Endothelial cell (in vitro differentiated cells): ENCODE measurements at regions not wholly inside any gene's neighbourhood (a gene's known extent, or its start where the extent isn't known, plus 50 kb on each side); places are given as distances from the start of the nearest gene placed in this dataset.

Source experiments
- DNase-seq: peaks from one replicate; pipeline ENCODE4 v3.0.0; 2021; ENCODE audit warnings: low spot score
- H3K27ac Mint-ChIP-seq: one replicate; pipeline ENCODE4 v1.8.0; 2021; ENCODE audit warnings: mixed read lengths, inconsistent platforms; ENCODE audit not compliant: unreplicated experiment
- H3K27me3 Mint-ChIP-seq: one replicate; pipeline ENCODE4 v1.8.0; 2021; ENCODE audit warnings: mild to moderate bottlenecking, moderate library complexity, mixed read lengths, inconsistent platforms; ENCODE audit not compliant: unreplicated experiment
- H3K36me3 Mint-ChIP-seq: one replicate; pipeline ENCODE4 v1.8.0; 2021; ENCODE audit warnings: mild to moderate bottlenecking, low read depth, mixed read lengths, inconsistent platforms; ENCODE audit not compliant: unreplicated experiment
- H3K4me1 Mint-ChIP-seq: one replicate; pipeline ENCODE4 v1.8.0; 2021; ENCODE audit warnings: mild to moderate bottlenecking, mixed read lengths, inconsistent platforms; ENCODE audit not compliant: unreplicated experiment
- H3K4me3 Mint-ChIP-seq: one replicate; pipeline ENCODE4 v1.8.0; 2021; ENCODE audit warnings: mild to moderate bottlenecking, mixed read lengths, inconsistent platforms; ENCODE audit not compliant: unreplicated experiment
- H3K9me3 Mint-ChIP-seq: one replicate; pipeline ENCODE4 v1.8.0; 2021; ENCODE audit warnings: mixed read lengths, inconsistent platforms; ENCODE audit not compliant: unreplicated experiment
- TF ChIP-seq, protein P1 (sequence below): fragments of 200-600 bp; sonication (generic); IDR thresholded peaks from one replicate; pipeline ENCODE4 v1.5.0; 2021; ENCODE audit warnings: antibody characterized with exemption; ENCODE audit not compliant: unreplicated experiment

DNA sequence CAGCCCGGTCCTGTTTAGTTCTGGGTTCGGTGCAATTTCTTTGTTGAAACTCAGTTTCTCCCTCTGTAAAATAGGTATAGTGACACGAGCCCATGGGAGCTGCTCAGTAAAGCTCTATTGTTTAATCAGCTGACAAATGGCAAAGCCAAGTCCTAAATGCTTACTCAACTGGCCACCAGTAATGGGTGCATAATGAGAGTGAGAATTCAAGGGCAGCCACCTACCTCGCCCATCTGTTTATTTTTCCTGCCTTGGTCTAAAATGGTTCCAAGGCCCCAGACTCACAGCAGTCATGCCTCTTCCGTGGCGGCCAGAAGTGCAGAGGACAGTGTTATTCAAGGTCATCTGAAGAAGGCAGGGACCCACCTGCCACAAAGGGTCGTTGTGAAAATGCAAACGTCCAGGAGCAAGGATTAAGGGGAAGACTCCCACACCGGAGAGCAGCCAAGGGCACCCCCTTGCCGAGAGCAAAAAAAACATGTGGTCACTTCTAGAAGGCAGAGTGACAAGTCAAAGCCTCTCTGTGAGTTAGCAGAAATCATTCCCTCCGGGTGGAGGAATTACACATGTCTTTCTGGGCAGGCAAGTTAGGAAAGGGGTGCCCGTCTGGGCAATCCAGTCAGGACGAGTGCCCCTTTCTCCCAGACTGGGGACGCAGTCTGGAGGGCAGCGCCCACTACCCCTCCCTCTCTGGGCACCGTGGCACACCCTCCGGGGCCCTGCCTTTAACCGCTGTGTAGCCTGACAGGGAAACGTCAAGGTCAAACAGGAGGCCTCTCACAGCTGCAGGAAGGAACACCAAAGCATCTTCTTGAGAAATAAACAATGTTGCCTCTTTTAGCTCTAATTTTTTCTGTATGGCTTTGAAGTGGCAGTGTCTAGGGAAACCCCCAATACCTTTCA, 186.2 kb downstream of the FOXO1 start:
- TF ChIP-seq, protein P1, sequence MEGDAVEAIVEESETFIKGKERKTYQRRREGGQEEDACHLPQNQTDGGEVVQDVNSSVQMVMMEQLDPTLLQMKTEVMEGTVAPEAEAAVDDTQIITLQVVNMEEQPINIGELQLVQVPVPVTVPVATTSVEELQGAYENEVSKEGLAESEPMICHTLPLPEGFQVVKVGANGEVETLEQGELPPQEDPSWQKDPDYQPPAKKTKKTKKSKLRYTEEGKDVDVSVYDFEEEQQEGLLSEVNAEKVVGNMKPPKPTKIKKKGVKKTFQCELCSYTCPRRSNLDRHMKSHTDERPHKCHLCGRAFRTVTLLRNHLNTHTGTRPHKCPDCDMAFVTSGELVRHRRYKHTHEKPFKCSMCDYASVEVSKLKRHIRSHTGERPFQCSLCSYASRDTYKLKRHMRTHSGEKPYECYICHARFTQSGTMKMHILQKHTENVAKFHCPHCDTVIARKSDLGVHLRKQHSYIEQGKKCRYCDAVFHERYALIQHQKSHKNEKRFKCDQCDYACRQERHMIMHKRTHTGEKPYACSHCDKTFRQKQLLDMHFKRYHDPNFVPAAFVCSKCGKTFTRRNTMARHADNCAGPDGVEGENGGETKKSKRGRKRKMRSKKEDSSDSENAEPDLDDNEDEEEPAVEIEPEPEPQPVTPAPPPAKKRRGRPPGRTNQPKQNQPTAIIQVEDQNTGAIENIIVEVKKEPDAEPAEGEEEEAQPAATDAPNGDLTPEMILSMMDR, result no peak
- H3K4me1 Mint-ChIP-seq, result peaks cover 70% of the 10 kb centered on the region
- peak overlapping the region; percentile 21 for H3K4me3 Mint-ChIP-seq
- H3K27me3 Mint-ChIP-seq, result peaks cover 22% of the 10 kb centered on the region
- no peak for DNase-seq
- no peaks in the 10 kb centered on the region for H3K9me3 Mint-ChIP-seq
- H3K36me3 Mint-ChIP-seq, result no peaks in the 10 kb centered on the region
- H3K27ac Mint-ChIP-seq, result peak overlapping the region; percentile 61

DNA sequence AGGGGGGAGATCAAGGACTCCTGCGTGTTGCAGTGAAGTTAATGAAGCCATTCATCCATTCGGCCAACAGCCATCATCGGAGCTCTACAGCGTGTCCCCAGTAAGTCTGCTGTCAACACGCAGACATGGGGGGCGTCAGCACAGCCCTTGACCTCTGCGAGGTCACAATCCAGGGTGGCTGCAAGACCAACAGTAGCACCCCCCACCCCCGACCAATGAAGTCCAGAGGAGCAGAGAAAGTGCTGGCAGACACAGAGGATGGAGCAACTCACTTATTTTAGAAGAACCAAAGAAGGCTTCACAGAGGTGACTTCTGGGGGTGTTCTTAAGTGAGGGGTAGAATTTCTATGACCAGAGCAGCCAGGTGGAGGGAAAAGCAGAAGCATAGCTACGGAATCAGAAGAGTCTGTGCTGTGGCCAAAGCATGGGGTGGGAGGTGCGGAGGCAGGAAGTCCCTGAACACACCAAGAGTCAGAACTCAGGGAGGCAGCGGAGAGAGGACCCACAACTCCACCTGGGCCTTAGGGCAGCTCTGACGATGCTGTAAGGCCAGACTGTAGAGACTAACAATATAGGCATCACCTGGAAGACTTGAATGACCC, 185.4 kb downstream of the FOXO1 start:
- TF ChIP-seq, protein P1, result no peak
- Mint-ChIP-seq H3K4me1 (peaks cover 63% of the 10 kb centered on the region), H3K9me3 (no peaks in the 10 kb centered on the region), H3K4me3 (peak overlapping the region; percentile 21), H3K27ac (peak overlapping the region; percentile 80), H3K27me3 (peaks cover 22% of the 10 kb centered on the region), H3K36me3 (no peaks in the 10 kb centered on the region)
- no peak for DNase-seq

DNA sequence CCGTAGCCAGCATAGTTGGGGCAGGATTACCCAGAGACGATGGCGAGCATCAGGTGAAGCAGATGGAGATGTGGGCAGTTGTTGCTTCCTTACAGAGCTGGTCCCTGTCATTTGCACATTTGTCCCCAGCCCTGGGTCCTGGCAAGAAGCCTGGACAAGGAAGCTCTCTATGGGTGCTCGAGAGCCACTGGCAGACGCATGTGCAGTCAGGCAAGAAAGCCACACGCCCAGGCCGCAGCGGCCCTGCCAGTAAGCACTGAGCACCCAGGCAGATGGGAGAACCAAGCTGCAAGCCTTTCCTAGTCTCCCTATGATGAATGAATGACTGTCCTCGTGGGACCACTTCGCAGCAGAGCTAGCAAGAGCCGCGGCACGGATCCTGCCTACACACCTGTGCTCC, 182.8 kb downstream of the FOXO1 start:
- H3K4me3 Mint-ChIP-seq, result no peak overlapping the region
- H3K4me1 Mint-ChIP-seq, result peaks cover 46% of the 10 kb centered on the region
- H3K27ac Mint-ChIP-seq, result no peak overlapping the region
- H3K27me3 Mint-ChIP-seq, result peaks cover 18% of the 10 kb centered on the region
- no peak for DNase-seq
- H3K9me3 Mint-ChIP-seq, result no peaks in the 10 kb centered on the region
- H3K36me3 Mint-ChIP-seq, result no peaks in the 10 kb centered on the region
- TF ChIP-seq, protein P1, result no peak

DNA sequence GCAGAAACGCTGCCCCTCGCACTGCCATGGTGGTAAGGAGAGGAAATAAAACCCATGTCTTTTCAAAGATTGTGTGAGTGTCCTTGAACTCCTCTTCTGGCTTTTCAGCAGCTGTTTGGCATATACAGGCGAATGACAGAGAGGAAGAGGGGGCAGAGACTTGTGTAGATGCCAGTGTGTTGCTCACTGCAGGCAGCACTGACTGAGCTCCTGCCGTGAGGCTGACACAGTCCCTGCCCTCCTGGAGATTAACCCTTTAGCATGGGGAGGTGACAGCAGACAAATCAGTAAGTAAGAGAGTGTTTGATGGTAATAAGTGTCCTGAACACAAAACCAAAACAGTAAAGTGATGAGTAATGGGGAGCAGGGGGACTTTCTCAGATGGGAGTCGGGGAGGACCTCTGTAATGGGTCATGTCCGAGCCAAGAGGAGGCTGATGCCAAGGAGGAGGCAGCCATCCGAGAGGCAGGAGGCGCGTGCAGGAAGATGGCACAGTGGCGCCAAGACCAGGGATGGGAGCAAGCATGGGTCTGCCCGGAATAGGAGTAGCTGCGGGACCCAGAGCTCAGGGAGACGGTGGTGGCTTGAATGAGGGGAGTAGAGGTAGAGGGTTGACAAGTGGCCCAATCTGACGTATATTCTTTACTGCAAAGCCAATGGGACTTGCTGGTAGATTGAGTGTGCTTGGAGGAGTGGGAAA, 182.2 kb downstream of the FOXO1 start:
- no peak overlapping the region for H3K27ac Mint-ChIP-seq
- H3K9me3 Mint-ChIP-seq, result no peaks in the 10 kb centered on the region
- no peaks in the 10 kb centered on the region for H3K36me3 Mint-ChIP-seq
- peaks cover 18% of the 10 kb centered on the region for H3K27me3 Mint-ChIP-seq
- H3K4me3 Mint-ChIP-seq, result no peak overlapping the region
- TF ChIP-seq, protein P1, result no peak
- peaks cover 40% of the 10 kb centered on the region for H3K4me1 Mint-ChIP-seq
- no peak for DNase-seq
